COLO829 (cell line): ENCODE measurements at regions not wholly inside any gene's neighbourhood (a gene's known extent, or its start where the extent isn't known, plus 50 kb on each side); places are given as distances from the start of the nearest gene placed in this dataset.
"Not testable (repeated sequence)": the region's sequence is repeated elsewhere in the genome, so short reads cannot be mapped to it uniquely, and the experiment has no call there.

Experiments
- DNase-seq: peaks from one replicate; pipeline ENCODE4 v3.0.0; 2012; ENCODE audit warnings: low spot score

- no peak for DNase-seq
These were observed 88.0 kb upstream of the SVIL start for GRCh38 chr10:29722777-29723176.

DNA sequence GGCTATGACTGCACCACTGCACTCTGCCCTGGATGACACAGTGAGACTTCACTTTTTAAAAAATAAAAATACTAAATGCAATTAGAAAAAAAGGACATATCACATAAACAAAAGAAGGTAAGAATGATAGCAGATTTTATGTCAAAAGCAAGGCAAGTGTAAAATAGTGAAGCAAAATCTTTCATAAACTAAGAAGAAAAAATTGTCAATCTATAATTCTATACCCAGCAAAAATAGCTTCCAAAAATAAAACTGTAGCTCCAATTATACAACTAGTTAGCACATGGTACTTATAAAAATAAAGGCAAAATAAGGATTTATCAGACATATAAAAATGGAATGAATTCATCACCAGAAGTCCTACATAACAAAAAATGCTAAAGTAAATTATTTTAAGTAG lies 85.4 kb upstream of the SVIL start:
- DNase-seq, result no peak

DNA sequence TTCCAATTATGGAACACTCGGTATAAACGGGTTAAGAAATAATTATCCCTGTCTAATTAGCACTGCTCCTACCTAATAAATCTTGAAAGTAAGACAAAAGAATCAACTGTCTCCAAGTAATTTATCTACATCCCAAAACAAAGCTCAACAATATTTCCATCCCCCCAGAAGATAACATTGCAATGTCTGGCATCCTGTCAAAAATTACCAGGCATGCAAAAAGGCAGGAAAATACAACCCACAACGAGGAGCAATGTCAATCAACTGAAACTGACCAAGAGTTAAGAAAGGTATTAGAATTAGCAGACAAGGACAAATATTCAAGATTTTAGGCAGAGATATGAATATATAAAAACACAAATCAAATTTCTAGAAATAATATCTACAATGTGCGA lies 84.5 kb upstream of the SVIL start:
- DNase-seq, result no peak

GRCh38 chr10:29715296-29715695 lies 80.5 kb upstream of the SVIL start:
- no peak for DNase-seq

- peak; percentile 85 for DNase-seq
These were observed 79.5 kb upstream of the SVIL start for GRCh38 chr10:29714096-29714874.

- DNase-seq, result no peak
These were observed 78.7 kb upstream of the SVIL start for GRCh38 chr10:29713450-29713849.

- no peak for DNase-seq
These were observed 77.3 kb upstream of the SVIL start for GRCh38 chr10:29712108-29712507.

DNA sequence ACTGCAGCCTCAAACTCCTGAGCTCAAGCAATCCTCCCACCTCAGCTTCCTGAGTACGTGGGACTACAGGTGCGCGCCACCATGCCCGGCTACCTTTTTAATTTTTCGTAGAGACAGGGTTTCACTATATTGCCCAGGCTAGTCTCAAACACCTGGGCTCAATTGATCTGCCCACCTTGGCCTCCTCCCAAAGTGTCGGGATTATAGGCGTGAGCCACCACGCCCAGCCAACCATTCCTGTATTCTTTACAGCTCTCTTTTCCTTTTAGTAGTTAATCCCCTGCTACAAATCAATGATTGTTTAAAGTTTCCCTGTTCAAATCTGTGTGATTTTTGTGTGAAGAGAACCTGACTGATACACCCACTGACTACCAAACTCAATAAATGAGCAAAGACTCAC lies 75.4 kb upstream of the SVIL start:
- no peak for DNase-seq

- DNase-seq, result no peak
These were observed 74.8 kb upstream of the SVIL start for GRCh38 chr10:29709484-29710002.

DNA sequence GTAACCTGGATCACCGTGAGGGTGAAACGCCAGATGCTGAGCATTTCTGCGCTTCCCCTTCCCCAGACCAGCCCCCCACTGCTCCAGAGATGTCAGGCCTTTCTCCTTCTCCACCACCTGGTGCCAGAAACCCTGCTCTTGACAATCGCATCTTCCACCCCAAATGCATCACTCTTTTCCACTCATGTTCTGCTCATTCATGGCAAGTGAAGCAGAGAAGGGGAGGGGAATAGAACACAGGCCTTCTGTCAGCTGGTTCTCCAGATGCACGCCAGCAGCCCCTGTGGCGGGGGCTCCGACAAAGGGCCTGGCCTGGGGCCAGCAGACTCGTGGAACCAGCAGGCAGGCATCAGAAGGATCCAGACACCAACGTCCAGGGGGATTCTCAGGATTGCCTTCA lies 68.5 kb upstream of the SVIL start:
- DNase-seq, result no peak

GRCh38 chr10:29702273-29703164 lies 67.7 kb upstream of the SVIL start:
- DNase-seq, result no peak

DNA sequence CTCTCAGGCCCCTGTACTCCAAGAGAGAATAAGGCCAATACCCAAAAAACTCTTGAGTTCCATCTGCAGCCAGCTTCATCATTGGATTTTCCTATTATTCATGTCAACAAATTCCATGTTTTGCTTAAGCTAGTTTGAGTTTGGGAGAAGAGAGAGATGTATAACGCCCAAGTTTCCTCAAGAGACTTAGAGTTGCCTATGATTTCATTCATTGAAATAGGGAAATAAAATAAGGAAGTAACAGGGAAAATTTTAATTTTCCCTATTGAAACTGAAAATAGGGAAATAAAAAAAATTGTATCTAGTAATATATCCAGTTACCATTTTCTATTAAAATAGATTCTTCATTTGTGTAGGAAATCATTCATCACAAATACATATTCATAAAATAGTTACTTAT lies 66.5 kb upstream of the SVIL start:
- no peak for DNase-seq

- no peak for DNase-seq
These were observed 64.8 kb upstream of the SVIL start for GRCh38 chr10:29699621-29700020.

GRCh38 chr10:29698773-29699490 lies 64.2 kb upstream of the SVIL start:
- DNase-seq, result no peak

GRCh38 chr10:29696581-29696980 lies 61.8 kb upstream of the SVIL start:
- not testable (repeated sequence) for DNase-seq

- no peak for DNase-seq
These were observed 59.4 kb upstream of the SVIL start for GRCh38 chr10:29694121-29694520.

DNA sequence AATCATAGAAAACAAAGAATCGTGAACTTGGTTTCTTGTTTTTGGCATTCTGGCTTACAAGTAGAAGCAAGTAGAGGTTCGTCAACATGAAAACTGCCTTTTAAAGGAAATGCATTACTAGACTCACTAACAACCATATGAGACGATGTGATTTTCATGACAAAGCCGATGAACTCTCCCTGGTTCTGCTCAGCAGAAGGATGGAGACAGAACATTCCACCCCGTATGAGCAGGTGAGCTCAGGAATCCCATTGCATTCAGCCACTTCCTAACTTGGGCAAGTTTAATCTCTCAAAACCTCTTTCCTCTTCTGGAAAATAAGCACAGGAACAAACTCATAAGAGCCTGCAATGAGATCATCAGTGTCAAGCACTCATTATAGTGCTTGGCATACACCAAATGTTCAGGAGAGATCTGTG lies 57.4 kb upstream of the SVIL start:
- DNase-seq, result no peak

- no peak for DNase-seq
These were observed 56.8 kb upstream of the SVIL start for GRCh38 chr10:29691564-29692072.

- DNase-seq, result peak; percentile 75
These were observed 54.2 kb upstream of the SVIL start for GRCh38 chr10:29689001-29689400.

- no peak for DNase-seq
These were observed 53.5 kb upstream of the SVIL start for GRCh38 chr10:29688230-29688661.

DNA sequence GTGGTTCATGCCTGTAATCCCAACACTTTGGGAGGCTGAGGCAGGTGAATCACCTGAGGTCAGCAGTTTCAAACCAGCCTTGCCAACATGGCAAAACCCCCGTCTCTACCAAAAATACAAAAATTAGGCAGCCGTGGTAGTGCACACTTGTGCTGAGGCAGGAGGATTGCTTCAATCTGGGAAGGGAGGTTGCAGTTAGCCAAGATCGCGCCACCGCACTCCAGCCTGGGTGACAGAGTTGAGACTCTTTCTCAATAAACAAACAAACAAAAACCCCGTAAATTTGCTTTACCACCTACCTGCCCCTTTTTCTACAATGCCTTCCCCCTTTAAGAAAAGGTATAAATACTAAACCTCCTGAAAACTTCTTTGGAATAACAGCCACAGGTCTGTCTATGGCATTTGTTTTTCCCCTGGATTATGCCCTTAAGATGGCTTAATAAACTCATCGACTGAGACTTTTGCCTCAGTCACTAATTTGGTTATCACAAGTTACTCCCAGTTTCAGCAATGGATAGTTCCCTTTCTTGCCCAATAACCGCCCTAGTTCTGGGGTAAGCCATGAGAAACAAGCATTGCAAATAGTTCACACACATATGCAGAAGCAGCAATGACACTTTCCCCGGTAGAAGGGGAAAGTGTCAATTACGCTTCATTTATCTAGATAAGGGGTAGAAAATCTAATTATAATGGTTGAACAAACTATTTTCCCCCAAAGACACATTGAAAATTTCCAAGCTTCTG lies 52.8 kb upstream of the SVIL start:
- no peak for DNase-seq
